OCI-M2 (cell line): ENCODE measurements at regions not wholly inside any gene's neighbourhood (a gene's known extent, or its start where the extent isn't known, plus 50 kb on each side); places are given as distances from the start of the nearest gene placed in this dataset.
A peak's percentile ranks its signal among the peaks of the same experiment; 100 is the strongest.
"Not testable (repeated sequence)": the region's sequence is repeated elsewhere in the genome, so short reads cannot be mapped to it uniquely, and the experiment has no call there.

Source experiments
- DNase-seq: peaks from one replicate; lab custom pipeline; 2025; ENCODE audit not compliant: unreplicated experiment; lab: John Stamatoyannopoulos, UW

DNA sequence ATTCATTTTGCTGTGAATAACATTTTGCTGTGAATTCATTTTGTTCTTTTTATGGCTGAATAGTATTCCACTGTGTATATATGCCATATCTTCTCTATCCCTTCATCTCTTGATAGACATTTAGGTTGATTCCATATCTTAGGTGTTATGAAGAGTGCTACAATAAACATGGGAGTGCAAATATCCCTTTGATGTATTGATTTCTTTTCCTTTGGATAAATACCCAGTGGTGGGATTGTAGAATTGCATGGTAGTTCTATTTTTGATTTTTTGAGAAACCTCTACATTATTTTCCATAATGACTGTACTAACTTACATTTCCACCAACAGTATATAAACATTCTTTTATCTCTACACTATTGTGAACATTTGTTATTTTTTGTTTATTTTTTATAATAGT lies 555.9 kb downstream of the PDHA2 start:
- DNase-seq, result no peak

DNA sequence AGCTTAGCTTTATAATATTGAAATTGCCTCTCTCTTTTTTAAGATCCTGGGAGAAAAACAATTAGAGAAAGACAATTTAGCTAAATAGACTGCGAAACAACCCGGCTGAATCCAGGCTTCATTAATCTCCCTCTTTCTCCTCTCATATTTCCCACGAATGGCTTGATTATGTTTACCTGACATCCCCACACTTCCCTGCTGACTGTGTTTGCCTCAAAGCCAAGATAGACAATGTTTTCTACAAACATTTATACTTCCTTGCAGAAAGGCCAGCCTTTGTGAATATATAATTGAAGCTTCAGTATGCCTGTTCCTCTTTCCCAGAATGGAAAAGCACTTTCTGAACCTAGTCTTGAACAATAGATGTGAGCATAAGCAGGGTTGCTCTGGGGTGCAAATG lies 566.8 kb downstream of the PDHA2 start:
- no peak for DNase-seq

DNA sequence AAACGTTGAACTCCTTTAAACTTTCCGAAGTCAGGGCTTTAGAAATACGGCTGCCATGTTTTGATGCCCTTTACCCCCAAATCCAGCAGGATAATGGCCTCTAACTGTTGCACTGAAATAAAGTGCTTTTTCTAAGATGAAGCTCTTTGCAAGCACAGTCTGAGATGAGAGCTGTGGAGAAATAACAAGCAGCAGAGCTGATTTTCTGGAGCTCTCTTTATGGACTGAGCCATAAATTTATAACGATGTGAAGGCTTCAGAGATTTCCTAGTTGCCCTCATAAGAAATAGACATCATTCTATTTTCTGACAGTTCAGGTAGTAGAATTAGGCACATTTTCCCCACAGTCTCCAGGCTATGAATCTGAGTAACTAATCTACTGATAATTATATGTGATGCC lies 567.3 kb downstream of the PDHA2 start:
- no peak for DNase-seq

DNA sequence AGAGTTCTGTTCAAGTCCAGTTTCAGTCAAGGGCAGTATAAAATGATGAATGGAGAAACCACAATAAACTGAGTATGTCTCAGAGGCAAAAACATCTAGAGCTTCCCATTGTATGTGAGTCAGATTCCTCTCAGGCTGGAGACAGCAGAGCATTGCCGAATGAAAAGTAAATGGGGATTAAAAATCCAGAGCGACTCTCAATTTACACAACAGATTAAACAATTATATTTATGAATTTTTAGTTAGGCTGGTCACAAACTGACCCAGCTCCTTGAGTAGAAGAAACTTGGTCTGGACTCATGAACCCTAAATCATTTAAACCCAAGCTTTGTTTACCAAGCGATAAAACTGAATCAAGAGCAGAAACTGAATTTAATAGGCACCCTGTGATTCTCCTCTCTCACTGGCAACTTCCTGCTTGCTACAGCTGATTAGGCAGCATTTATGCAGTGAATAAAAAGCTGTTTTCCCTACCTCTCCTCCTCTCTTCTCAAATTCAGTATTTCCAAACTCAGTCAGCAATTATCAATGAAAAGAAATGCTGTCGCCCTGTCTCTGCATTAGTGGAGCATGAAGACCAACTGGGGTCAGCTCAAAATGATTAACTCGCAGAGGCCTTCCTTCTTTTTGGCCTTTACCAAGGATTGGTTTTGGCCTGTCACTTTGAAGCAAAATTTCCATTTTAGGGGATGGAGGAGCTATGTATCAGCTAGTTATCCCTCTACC lies 568.0 kb downstream of the PDHA2 start:
- no peak for DNase-seq

DNA sequence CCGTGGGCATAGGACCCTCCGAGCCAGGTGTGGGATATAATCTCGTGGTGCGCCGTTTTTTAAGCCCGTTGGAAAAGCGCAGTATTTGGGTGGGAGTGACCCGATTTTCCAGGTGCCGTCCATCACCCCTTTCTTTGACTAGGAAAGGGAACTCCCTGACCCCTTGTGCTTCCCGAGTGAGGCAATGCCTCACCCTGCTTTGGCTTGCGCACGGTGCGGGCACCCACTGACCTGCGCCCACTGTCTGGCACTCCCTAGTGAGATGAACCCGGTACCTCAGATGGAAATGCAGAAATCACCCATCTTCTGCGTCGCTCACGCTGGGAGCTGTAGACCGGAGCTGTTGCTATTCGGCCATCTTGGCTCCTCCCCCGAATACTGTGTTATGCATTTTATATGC lies 575.0 kb downstream of the PDHA2 start:
- not testable (repeated sequence) for DNase-seq

DNA sequence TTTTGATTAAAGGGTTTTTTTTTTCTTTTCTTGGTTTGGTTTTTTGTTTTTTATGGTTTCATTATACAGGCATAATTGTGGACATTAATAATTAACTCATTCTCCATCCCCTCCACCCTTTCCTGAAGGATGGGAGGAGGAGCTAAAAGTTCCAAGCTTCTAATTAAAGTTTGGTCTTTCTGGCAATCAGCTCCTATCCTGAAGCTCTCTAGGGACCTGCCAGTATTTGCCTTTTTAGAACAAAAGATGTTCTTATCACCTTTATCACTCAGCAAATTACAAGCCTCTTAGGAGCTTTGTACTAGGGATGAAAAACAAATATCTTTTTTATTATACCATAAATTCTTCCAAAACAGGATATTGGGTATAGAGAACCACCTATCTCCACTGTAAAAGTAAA lies 589.8 kb downstream of the PDHA2 start:
- DNase-seq, result no peak

DNA sequence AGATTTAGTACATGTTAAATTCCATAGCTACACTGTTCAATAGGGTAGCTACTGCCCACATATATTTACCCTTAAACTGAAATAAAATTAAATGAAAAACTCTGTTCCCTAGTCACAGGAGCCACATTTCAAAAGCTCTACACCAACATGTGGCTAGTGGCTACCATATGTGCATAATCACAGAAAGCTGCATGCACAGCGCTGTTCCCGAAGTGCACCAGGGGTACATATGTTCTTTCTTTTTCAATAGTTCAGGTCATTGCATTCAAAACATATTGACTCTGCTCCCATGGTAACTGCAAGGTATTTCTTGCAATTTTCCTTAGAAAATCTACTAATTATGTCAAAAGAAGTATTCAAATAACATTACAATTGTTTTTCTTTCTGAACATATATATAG lies 591.2 kb downstream of the PDHA2 start:
- DNase-seq, result no peak

DNA sequence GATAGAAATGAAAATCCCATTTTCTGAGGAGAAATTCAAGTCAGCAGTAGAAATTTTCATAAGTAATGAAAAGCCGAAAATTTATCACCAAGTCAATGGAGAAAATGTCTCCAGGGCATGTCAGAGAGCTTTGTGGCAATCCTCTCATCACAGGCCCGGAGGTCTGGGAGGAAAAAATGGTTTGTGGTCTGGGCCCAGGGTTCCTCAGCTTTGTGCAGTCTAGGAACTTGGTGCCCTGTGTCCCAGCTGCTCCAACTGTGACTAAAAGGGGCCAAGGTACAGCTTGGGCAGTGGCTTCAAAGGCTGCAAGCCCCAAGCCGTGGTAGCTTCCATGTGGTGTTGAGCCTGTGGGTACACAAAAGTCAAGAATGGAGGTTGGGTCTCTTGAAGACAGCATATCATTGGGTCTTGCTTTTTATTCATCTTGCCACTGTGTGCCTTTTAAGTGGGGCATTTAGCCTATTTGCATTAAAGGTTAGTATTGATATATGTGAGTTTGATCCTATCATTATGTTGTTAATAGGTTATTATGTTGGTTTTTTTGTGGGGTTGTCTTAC lies 608.5 kb downstream of the PDHA2 start:
- no peak for DNase-seq

DNA sequence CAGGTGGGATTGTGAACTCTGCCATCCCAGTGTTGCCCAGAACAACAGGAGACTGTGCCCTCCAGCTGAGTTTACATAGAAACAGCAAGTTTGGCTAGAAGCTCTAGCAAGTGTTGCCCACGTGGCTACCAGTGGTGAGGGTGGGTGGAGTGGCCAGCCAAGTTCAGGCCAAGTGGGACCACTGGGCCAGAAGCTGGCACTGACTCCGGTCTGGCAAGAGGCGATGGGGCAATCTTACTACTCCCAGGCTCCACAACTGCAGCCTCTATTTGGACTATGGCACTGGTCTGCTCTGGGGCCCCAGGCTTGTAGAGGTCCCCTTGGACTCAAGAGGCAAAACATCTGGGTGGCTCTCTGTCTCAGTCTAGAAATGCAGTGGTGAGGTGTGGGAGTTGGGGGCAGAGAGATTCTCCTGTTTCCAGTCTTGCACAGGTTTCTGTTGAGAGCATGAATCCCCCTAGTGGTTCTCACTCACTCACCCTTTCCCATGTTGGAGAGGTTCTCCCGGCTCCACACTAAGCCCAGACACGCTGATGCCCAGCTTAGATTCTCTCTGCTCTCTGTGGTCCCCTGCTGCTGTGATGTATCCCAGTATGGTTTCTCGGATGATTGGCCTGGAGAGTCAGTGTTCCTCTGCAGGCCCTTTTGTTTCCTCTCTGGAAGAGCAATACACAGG lies 615.3 kb downstream of the PDHA2 start:
- DNase-seq, result no peak

DNA sequence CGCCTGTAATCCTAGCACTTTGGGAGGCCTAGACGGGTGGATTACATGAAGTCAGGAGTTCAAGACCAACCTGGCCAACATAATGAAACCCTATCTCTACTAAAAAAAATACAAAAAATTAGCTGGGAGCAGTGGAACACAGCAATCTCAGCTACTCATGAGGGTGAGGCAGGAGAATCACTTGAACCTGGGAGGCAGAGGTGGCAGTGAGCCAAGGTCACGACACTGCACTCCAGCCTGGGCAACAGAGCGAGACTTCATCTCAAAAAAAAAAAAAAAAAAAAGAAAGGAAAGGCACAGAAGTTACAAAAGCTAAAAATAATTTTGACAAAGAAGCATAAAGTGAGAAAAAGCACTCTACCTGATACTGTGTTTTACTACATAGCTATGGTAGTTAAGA lies 618.1 kb downstream of the PDHA2 start:
- not testable (repeated sequence) for DNase-seq

DNA sequence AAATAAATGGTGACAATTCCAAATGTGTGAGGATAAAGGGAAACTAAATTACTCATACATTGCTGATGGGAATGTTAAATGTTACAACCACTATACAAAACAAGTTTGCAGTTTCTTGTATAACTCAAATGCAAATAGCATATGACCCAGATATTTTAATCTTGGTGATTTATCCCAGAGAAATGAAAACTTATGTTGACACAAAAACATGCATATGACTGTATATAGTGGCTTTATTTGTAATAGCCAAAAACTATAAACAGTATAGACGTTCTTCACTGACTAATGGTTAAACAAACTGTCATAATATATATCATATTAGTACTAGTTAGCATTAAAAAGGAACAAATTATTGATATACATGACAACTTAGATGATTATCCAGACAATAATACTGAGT lies 619.2 kb downstream of the PDHA2 start:
- no peak for DNase-seq

DNA sequence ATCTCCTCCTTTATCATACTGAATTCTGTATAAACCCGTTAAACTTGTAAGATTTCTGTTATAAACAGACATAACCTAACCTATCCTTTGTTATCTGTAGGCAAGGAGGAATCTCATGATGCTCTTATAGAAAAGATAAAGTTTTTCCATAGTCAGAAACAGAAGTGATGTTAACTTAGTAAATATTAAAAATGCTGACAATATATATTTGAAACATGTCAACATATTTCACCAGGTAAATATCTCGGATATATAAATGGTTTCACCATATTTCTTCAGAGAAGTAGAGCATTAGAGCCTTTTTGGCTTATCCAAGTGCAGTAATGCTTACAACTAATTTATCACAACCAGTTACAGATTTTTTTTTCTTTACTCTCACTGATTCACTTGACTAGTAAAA lies 625.9 kb downstream of the PDHA2 start:
- DNase-seq, result no peak

DNA sequence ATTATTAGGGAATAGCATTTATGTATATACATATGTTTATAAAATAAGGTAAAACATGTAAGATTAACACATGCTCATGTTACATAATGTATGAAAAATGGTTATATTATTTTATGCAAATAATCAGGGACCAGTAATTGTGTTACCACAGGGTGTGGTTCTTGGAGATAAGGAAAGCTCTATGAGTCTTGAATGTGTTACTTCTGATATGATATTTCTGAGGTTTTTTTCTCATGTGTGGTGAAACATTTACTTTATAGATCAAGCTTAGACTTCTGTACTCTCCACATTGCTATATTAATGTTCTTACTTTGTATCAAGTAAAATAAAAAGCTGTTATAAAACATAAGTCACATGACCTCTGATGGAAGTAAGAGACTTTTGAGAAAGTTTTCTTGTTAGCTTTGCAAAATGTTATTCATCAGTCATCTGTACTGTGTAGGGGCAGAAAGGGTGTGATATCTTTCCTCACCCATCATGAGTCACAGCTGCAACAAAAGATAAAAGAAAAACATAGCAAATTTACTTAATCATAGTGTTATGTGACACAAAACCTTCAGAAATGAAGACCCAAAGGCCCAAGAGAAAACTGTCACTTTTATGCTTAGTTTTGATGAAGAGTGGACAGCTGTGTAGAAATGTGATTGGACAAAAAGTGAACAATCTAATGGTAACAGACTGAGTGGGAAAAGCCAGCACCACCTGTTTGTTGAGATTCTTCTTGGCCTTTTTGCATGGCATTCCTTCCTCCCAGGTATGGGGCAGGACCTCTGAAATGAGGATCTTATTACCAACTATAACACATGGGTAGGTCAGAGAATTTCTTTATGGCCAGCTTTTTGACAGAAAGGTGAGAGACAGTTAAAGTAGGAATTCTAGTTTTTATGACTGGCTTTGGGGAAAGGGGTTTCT lies 632.3 kb downstream of the PDHA2 start:
- peak; percentile 48 for DNase-seq

DNA sequence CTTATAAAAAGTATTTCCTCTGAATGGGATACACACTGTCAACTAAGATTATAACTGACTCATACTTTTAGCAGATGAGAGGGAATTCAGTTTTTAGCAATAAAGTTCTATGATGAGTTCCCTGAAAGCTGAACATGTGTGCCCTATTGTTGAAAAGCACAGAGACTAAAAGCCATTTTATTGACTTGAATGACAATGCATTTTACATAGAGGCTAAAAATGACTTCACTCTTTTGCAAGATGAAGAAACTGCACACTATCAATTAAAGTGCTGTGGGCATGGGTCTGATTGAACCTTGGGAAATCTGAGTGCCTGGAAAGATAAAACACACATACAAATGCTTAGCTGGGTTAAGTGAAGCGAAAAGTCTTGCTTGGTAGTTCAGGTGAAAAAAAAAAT lies 633.4 kb downstream of the PDHA2 start:
- no peak for DNase-seq

DNA sequence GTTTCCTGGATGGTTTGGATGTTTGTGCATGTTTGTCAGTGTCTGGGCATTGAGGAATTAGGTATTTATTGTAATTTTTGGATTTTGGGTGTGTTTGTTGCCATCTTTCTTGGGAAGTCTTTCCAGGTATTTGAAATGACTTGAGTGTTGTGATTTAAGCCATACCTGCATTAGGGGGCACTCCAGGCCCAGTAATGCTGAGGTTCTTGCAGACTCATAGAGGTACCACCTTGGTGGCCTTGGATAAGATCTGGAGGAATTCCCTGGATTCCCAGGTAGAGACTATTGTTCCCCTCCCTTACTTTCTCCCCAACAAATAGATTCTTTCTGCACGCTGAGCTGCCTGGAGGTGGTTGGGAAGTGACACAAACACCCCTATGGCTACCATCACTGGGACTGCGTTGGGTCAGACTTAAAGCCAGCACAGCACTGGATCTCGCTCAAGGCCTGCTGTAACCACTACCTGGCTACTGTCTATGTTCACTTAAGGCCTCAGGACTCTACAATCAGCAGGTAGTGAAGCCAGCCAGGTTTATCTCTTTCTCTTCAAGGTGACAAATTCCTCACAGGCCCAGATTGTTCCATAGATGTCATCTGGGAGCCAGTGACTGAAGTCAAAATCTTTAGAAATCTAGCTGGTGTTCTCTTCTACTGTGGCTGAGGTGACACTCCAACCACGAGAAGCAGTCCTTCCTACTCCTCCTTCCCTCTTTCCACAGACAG lies 643.6 kb downstream of the PDHA2 start:
- no peak for DNase-seq

DNA sequence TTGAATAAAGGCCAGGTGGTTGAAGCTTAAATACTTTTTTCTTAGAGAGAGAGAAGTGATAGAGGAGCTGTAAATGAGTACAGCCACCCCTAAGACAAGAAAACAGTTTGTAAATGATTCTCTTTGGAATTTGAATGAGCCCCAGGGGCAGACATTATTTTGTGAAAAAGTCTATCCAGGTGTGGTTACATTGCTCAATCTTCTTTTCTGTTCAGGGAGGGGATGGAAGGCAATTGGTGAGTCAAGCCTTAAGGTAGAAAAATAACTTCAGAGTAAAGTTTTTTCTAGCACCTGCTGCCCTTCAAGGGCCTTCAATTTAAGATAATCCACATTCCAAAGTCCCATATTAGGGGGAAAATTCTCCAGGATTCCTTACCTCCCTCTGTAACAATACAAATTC lies 646.7 kb downstream of the PDHA2 start:
- no peak for DNase-seq

DNA sequence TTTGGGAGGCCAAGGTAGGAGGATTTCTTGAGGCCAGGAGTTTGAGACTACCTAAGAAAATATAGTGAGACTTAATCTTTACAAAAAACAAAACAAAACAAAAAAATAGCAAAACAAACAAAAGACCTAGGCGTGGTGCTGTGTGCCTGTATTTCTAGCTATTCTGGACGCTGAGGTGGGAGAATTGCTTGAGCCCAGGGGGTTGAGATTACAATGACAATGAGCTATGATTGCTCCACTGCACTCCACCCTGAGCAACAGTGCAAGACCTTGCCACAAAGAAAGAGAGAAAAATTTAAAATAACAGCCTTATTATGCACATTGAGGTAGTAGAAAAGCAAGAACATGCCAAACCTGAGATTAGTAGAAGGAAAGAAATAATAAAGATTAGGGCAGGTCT lies 657.7 kb downstream of the PDHA2 start:
- DNase-seq, result no peak

DNA sequence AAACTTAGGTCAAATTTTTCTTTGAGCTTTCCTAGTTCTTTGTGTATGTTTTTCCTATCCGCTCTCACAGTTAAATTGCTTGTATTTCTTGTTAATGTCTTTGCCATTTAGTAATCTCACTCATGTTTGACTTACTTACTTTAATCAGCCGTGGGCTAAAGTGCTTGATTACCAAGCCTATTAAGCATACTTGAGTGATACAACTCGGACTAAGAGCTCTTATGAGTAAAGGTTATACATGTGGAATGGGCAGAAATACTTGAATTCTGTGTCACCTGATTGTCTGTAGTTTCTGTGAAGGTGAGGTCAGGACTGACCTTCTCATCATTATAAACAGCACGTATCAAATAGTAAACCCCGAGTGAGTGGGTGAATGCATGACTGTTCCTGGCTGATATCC lies 664.5 kb downstream of the PDHA2 start:
- DNase-seq, result no peak

DNA sequence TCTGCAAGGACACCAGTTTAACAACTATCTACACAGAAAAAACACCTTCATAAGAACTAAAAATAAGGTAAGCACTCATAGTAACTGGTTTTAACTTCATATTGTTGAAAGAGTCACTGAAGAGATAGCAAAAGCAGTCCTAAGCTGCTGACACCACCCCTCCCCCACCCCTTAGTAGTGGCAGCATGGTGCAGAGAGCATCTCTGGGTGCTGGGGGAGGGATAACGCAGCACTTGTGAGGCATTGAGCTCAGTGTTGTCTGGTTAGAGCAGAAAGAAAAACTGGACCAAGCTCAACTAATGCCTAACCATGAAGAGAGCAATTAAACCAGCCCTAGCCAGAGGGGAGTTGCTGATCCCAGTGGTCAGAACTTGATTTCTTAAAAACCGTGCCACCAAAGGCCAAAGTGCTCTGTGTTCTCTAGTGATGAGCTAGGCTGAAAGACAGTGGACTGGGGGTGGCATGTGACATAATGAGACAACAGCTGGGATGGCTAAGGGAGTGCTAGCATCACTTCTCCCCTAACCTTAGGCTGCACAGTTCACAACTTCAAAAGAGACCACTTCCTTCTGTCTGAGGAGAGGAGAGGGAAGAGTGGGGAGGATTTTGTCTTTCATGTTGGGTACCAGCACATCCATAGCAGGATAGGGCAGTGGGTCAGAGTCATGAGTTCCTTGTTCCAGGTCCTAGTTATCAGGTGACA lies 669.3 kb downstream of the PDHA2 start:
- DNase-seq, result no peak

DNA sequence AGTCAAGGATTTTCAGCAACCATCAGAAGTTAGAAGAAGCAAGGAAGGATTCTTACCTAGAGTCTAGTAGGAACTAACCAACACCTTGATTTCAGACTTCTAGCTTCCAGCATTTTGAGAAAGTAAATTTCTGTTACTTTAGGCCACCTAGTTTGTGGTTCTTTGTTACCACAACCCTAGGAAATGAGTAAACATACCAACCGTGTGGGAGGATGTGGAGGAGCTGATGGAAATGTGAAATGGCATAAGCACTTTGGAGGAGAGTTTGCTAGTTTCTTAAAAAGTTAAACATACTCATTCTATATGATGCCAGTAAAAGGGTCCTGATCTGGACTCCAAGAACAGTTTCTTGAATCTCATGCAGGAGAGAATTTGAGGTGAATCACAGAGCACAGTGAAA lies 679.4 kb downstream of the PDHA2 start:
- DNase-seq, result no peak
